ENCODE measurements at regions not wholly inside any gene's neighbourhood (a gene's known extent, or its start where the extent isn't known, plus 50 kb on each side); places are given as distances from the start of the nearest gene placed in this dataset.

- FAIRE-seq (no peak), DNase-seq (ENCODE audit: low read depth in 1 of 2, low spot score in 2 of 2) (no peak)
- H3K36me3 ChIP-seq (ENCODE audit: control insufficient read depth in 2 of 4, insufficient read depth in 4 of 4, low read length in 3 of 4), result no peaks in the 10 kb centered on the region
Observed at GRCh38 chr14:51500776-51501175, 150.9 kb upstream of the FRMD6 start.

More at GRCh38 chr14:51500776-51501175, 150.9 kb upstream of the FRMD6 start:
- H2BK120ac ChIP-seq (replicated peaks; ENCODE audit: low read depth, low read length), result no peak overlapping the region
- H4K5ac ChIP-seq (ENCODE audit: insufficient read length, low read depth, low read length), result no peak overlapping the region
- no peak overlapping the region for H3K4me2 ChIP-seq (ENCODE audit: insufficient read depth in 1 of 2, low read depth in 2 of 2, low read length in 2 of 2)
- H3K4ac ChIP-seq (replicated peaks; ENCODE audit: insufficient read length, low read depth, low read length), result no peak overlapping the region
- H3K9ac ChIP-seq (replicated peaks in 1 of 4; ENCODE audit: extremely low read depth in 1 of 4, low read depth in 3 of 4, low read length in 3 of 4), result no peak overlapping the region
- H3K27me3 ChIP-seq (replicated peaks in 1 of 4; ENCODE audit: control insufficient read depth in 3 of 4, extremely low read depth in 1 of 4, insufficient read depth in 3 of 4, low read length in 3 of 4), result no peaks in the 10 kb centered on the region
- no peaks in the 10 kb centered on the region for H3K79me1 ChIP-seq (ENCODE audit: low read depth, low read length)
- TF ChIP-seq NRF1 (IDR thresholded peaks at IDR 0.05; ENCODE audit: low read depth, low read length) (no peak), SP2 (IDR thresholded peaks at IDR 0.05; ENCODE audit: low read length) (no peak), BACH1 (IDR thresholded peaks at IDR 0.05; ENCODE audit: low read length) (no peak), CEBPB (IDR thresholded peaks at IDR 0.05; ENCODE audit: low read depth, low read length) (no peak), TCF12 (IDR thresholded peaks at IDR 0.05; ENCODE audit: low read depth, low read length) (no peak), SIN3A (conservative IDR thresholded peaks at IDR 0.05 in 1 of 2, IDR thresholded peaks at IDR 0.05 in 1 of 2; ENCODE audit: low read depth in 1 of 2, low read length in 2 of 2) (no peak), RFX5 (IDR thresholded peaks at IDR 0.05; ENCODE audit: borderline replicate concordance, low read depth, low read length) (no peak), POU5F1 (IDR thresholded peaks at IDR 0.05; ENCODE audit: low read depth, low read length) (no peak), GTF2F1 (IDR thresholded peaks at IDR 0.05; ENCODE audit: borderline replicate concordance, low read depth, low read length) (no peak), PHF8 (conservative IDR thresholded peaks at IDR 0.05; ENCODE audit: low read depth, low read length) (no peak)
- TF ChIP-seq, protein P1, sequence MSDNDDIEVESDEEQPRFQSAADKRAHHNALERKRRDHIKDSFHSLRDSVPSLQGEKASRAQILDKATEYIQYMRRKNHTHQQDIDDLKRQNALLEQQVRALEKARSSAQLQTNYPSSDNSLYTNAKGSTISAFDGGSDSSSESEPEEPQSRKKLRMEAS (IDR thresholded peaks at IDR 0.05), result no peak
- no peak overlapping the region for H2AK5ac ChIP-seq (ENCODE audit: low read depth, low read length)
- ChIA-PET POLR2A (ENCODE audit: partially characterized antibody) (no interaction called here), CTCF (ENCODE audit: partially characterized antibody) (no interaction called here)
- H2BK20ac ChIP-seq (ENCODE audit: low read length), result no peak overlapping the region
- no peak overlapping the region for H3K18ac ChIP-seq (ENCODE audit: extremely low read depth, low read length)
- WGBS, 2 experiments (ENCODE audit: extremely low coverage in 1 of 2, insufficient coverage in 1 of 2, insufficient read length in 1 of 2, insufficient replicate concordance in 2 of 2, low coverage in 1 of 2, low lambda C conversion rate in 2 of 2, missing lambda C conversion rate in 1 of 2), result 89% methylated on average over 1 of the region's 1 CpG; no CpG with 5 or more reads in 1 of the 2 experiments
- H3K56ac ChIP-seq (replicated peaks; ENCODE audit: insufficient read length, low read depth, low read length), result no peak overlapping the region
- H2BK12ac ChIP-seq (ENCODE audit: low read depth, low read length), result no peak overlapping the region
- H2BK5ac ChIP-seq (ENCODE audit: low read depth, low read length), result no peak overlapping the region
- no peak overlapping the region for H3K27ac ChIP-seq (ENCODE audit: low read depth, low read length)
- H3K9me3 ChIP-seq (ENCODE audit: insufficient read depth in 2 of 2, low read depth in 1 of 2, low read length in 1 of 2), result peaks cover 0 to 5% of the 10 kb centered on the region in 2 experiments; a peak in 1 of 4 replicates
- no peak overlapping the region for H3K14ac ChIP-seq (ENCODE audit: insufficient read length)
- no peak overlapping the region for H4K8ac ChIP-seq (ENCODE audit: extremely low read depth, insufficient read depth, low read length)
- no peak overlapping the region for H3K23ac ChIP-seq (ENCODE audit: insufficient read length)
- H3K79me2 ChIP-seq (ENCODE audit: control insufficient read depth in 1 of 2, insufficient read depth in 2 of 2, low read length in 2 of 2), result no peaks in the 10 kb centered on the region
- no peak overlapping the region for H2AFZ ChIP-seq (ENCODE audit: low read length)
- H3K23me2 ChIP-seq (ENCODE audit: low read depth, low read length), result no peaks in the 10 kb centered on the region
- H4K91ac ChIP-seq (replicated peaks; ENCODE audit: insufficient read length, low read length), result no peak overlapping the region
- H4K20me1 ChIP-seq (replicated peaks in 1 of 2; ENCODE audit: control insufficient read depth in 1 of 2, insufficient read depth in 2 of 2, low read length in 2 of 2), result no peaks in the 10 kb centered on the region
- H3K4me3 ChIP-seq (ENCODE audit: extremely low read depth in 1 of 4, insufficient read depth in 2 of 4, low read depth in 3 of 4, low read length in 4 of 4), result no peak overlapping the region
- H2BK15ac ChIP-seq (ENCODE audit: low read length), result no peak overlapping the region
- no peaks in the 10 kb centered on the region for H3K4me1 ChIP-seq (replicated peaks in 1 of 4; ENCODE audit: control insufficient read depth in 3 of 4, insufficient read depth in 4 of 4, low read length in 3 of 4)

Measured in H1 (cell line).